ENCODE measurements at regions not wholly inside any gene's neighbourhood (a gene's known extent, or its start where the extent isn't known, plus 50 kb on each side); places are given as distances from the start of the nearest gene placed in this dataset.

DNA sequence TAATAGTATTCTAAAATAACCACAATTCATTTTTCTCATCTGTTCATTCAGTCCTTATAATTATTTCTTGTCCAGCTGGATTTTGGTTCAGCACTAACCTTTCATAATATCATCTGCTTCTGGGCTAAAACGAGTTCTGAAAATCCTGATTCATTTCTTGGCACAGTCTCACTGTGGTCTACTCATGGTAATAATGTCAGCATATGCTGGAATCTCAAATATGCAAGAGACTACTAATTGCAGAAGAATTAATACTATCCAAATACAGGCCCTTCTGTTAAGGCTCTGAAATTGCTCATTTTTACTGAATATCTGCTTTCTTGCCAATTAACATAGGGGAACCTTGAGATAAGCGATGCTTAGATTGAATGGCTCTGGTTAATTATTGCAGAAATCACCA is 597.1 kb downstream of the RPL10L start:
- TF ChIP-seq RAD21 (IDR thresholded peaks at IDR 0.05) (no peak), TAF1 (conservative IDR thresholded peaks at IDR 0.05) (no peak), JUND (IDR thresholded peaks at IDR 0.05) (no peak), SP1 (IDR thresholded peaks at IDR 0.05) (no peak), FOXA1 (IDR thresholded peaks at IDR 0.05) (no peak), YY1 (IDR thresholded peaks at IDR 0.05) (no peak), EGR1 (IDR thresholded peaks at IDR 0.05; ENCODE audit: low read depth in 2 of 2) (no peak), RXRA (IDR thresholded peaks at IDR 0.05) (no peak)
- TF ChIP-seq, protein P1, sequence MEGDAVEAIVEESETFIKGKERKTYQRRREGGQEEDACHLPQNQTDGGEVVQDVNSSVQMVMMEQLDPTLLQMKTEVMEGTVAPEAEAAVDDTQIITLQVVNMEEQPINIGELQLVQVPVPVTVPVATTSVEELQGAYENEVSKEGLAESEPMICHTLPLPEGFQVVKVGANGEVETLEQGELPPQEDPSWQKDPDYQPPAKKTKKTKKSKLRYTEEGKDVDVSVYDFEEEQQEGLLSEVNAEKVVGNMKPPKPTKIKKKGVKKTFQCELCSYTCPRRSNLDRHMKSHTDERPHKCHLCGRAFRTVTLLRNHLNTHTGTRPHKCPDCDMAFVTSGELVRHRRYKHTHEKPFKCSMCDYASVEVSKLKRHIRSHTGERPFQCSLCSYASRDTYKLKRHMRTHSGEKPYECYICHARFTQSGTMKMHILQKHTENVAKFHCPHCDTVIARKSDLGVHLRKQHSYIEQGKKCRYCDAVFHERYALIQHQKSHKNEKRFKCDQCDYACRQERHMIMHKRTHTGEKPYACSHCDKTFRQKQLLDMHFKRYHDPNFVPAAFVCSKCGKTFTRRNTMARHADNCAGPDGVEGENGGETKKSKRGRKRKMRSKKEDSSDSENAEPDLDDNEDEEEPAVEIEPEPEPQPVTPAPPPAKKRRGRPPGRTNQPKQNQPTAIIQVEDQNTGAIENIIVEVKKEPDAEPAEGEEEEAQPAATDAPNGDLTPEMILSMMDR (IDR thresholded peaks at IDR 0.05; ENCODE audit: low read depth, low read length, missing input control): no peak
- TF ChIP-seq, protein P2, sequence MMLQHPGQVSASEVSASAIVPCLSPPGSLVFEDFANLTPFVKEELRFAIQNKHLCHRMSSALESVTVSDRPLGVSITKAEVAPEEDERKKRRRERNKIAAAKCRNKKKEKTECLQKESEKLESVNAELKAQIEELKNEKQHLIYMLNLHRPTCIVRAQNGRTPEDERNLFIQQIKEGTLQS (IDR thresholded peaks at IDR 0.05): no peak
- TF ChIP-seq, protein P3, sequence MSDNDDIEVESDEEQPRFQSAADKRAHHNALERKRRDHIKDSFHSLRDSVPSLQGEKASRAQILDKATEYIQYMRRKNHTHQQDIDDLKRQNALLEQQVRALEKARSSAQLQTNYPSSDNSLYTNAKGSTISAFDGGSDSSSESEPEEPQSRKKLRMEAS (IDR thresholded peaks at IDR 0.05): no peak
- TF ChIP-seq, protein P4, sequence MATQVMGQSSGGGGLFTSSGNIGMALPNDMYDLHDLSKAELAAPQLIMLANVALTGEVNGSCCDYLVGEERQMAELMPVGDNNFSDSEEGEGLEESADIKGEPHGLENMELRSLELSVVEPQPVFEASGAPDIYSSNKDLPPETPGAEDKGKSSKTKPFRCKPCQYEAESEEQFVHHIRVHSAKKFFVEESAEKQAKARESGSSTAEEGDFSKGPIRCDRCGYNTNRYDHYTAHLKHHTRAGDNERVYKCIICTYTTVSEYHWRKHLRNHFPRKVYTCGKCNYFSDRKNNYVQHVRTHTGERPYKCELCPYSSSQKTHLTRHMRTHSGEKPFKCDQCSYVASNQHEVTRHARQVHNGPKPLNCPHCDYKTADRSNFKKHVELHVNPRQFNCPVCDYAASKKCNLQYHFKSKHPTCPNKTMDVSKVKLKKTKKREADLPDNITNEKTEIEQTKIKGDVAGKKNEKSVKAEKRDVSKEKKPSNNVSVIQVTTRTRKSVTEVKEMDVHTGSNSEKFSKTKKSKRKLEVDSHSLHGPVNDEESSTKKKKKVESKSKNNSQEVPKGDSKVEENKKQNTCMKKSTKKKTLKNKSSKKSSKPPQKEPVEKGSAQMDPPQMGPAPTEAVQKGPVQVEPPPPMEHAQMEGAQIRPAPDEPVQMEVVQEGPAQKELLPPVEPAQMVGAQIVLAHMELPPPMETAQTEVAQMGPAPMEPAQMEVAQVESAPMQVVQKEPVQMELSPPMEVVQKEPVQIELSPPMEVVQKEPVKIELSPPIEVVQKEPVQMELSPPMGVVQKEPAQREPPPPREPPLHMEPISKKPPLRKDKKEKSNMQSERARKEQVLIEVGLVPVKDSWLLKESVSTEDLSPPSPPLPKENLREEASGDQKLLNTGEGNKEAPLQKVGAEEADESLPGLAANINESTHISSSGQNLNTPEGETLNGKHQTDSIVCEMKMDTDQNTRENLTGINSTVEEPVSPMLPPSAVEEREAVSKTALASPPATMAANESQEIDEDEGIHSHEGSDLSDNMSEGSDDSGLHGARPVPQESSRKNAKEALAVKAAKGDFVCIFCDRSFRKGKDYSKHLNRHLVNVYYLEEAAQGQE (IDR thresholded peaks at IDR 0.05): no peak
- TF ChIP-seq, protein P5, sequence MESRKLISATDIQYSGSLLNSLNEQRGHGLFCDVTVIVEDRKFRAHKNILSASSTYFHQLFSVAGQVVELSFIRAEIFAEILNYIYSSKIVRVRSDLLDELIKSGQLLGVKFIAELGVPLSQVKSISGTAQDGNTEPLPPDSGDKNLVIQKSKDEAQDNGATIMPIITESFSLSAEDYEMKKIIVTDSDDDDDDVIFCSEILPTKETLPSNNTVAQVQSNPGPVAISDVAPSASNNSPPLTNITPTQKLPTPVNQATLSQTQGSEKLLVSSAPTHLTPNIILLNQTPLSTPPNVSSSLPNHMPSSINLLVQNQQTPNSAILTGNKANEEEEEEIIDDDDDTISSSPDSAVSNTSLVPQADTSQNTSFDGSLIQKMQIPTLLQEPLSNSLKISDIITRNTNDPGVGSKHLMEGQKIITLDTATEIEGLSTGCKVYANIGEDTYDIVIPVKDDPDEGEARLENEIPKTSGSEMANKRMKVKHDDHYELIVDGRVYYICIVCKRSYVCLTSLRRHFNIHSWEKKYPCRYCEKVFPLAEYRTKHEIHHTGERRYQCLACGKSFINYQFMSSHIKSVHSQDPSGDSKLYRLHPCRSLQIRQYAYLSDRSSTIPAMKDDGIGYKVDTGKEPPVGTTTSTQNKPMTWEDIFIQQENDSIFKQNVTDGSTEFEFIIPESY (IDR thresholded peaks at IDR 0.05): no peak

Measured in liver (tissue), 3 donors.